OCI-LY1 (cell line): ENCODE measurements at regions not wholly inside any gene's neighbourhood (a gene's known extent, or its start where the extent isn't known, plus 50 kb on each side); places are given as distances from the start of the nearest gene placed in this dataset.

ENCODE experiments used
- EZH2 ChIP-seq: fragments of 200-600 bp; sonication (generic), shearing (Covaris generic); IDR thresholded peaks from 2 replicates; pipeline ENCODE4 v1.8.0; 2017; ENCODE audit warnings: borderline replicate concordance, mixed run types, mild to moderate bottlenecking, antibody characterized with exemption, low read length, moderate library complexity, mixed read lengths
- TF ChIP-seq, protein P1 (sequence below): fragments of 200-600 bp; sonication (generic), shearing (Covaris generic); IDR thresholded peaks from 2 replicates; pipeline ENCODE4 v1.5.1; 2017; ENCODE audit warnings: mild to moderate bottlenecking, antibody characterized with exemption, low read length, moderate library complexity, mixed read lengths

DNA sequence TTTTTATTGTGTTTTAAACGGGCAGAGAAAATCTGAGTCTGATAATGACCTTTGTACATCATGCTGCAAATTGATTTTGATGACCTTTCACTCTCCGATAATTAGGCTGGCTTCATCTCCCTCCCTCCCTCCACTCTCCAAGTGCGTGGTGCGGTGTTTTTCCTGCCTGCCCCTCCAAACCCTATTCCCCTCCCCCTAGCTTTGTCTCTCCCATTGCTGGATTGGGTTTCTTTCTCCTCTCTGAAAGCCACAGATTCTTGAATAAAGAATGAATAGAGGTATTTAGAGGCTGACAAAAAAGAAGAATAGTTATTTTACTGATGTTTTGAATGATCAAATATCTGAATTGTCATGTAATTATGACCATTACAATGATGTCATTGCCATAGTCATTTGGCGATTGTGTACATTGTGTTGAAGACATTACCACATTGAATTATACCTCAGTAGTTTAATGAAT, 571.1 kb upstream of the ZNF608 start:
- TF ChIP-seq, protein P1, sequence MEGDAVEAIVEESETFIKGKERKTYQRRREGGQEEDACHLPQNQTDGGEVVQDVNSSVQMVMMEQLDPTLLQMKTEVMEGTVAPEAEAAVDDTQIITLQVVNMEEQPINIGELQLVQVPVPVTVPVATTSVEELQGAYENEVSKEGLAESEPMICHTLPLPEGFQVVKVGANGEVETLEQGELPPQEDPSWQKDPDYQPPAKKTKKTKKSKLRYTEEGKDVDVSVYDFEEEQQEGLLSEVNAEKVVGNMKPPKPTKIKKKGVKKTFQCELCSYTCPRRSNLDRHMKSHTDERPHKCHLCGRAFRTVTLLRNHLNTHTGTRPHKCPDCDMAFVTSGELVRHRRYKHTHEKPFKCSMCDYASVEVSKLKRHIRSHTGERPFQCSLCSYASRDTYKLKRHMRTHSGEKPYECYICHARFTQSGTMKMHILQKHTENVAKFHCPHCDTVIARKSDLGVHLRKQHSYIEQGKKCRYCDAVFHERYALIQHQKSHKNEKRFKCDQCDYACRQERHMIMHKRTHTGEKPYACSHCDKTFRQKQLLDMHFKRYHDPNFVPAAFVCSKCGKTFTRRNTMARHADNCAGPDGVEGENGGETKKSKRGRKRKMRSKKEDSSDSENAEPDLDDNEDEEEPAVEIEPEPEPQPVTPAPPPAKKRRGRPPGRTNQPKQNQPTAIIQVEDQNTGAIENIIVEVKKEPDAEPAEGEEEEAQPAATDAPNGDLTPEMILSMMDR = no peak
- no peak for TF ChIP-seq EZH2
